ENCODE measurements at regions not wholly inside any gene's neighbourhood (a gene's known extent, or its start where the extent isn't known, plus 50 kb on each side); places are given as distances from the start of the nearest gene placed in this dataset.
A peak's percentile ranks its signal among the peaks of the same experiment; 100 is the strongest.

- DNase-seq, result no peak
These were observed 185.0 kb downstream of the SEMA6A start for GRCh38 chr5:116389601-116390000.

GRCh38 chr5:116388564-116389258 is 185.9 kb downstream of the SEMA6A start:
- DNase-seq, result no peak

GRCh38 chr5:116387738-116388137 is 186.9 kb downstream of the SEMA6A start:
- no peak for DNase-seq

GRCh38 chr5:116386633-116387032 is 188.0 kb downstream of the SEMA6A start:
- DNase-seq, result no peak

- no peak for DNase-seq
These were observed 191.8 kb downstream of the SEMA6A start for GRCh38 chr5:116382874-116383266.

GRCh38 chr5:116382032-116382873 is 192.4 kb downstream of the SEMA6A start:
- no peak for DNase-seq

- no peak for DNase-seq
These were observed 193.4 kb downstream of the SEMA6A start for GRCh38 chr5:116381201-116381600.

GRCh38 chr5:116380621-116381020 is 194.0 kb downstream of the SEMA6A start:
- no peak for DNase-seq

- no peak for DNase-seq
These were observed 195.3 kb downstream of the SEMA6A start for GRCh38 chr5:116379306-116379705.

GRCh38 chr5:116378777-116379121 is 195.9 kb downstream of the SEMA6A start:
- DNase-seq, result no peak

- peak; percentile 63 for DNase-seq
These were observed 196.4 kb downstream of the SEMA6A start for GRCh38 chr5:116378007-116378776.

- DNase-seq, result no peak
These were observed 197.2 kb downstream of the SEMA6A start for GRCh38 chr5:116377276-116378006.

GRCh38 chr5:116375926-116376325 is 198.7 kb downstream of the SEMA6A start:
- DNase-seq, result peak; percentile 46

GRCh38 chr5:116374434-116374852 is 200.2 kb downstream of the SEMA6A start:
- DNase-seq, result no peak

- no peak for DNase-seq
These were observed 201.6 kb downstream of the SEMA6A start for GRCh38 chr5:116372931-116373597.

GRCh38 chr5:116371935-116372334 is 202.7 kb downstream of the SEMA6A start:
- DNase-seq, result no peak

- no peak for DNase-seq
These were observed 203.2 kb downstream of the SEMA6A start for GRCh38 chr5:116371431-116371830.

GRCh38 chr5:116370886-116371285 is 203.7 kb downstream of the SEMA6A start:
- no peak for DNase-seq

- no peak for DNase-seq
These were observed 204.5 kb downstream of the SEMA6A start for GRCh38 chr5:116370149-116370548.

GRCh38 chr5:116365006-116365496 is 209.6 kb downstream of the SEMA6A start:
- DNase-seq, result no peak

GRCh38 chr5:116363780-116364179 is 210.8 kb downstream of the SEMA6A start:
- no peak for DNase-seq

GRCh38 chr5:116361979-116362577 is 212.5 kb downstream of the SEMA6A start:
- no peak for DNase-seq

Data from femur (tissue), 1 donor.